ENCODE measurements at regions not wholly inside any gene's neighbourhood (a gene's known extent, or its start where the extent isn't known, plus 50 kb on each side); places are given as distances from the start of the nearest gene placed in this dataset.
"Not testable (repeated sequence)": the region's sequence is repeated elsewhere in the genome, so short reads cannot be mapped to it uniquely, and the experiment has no call there.

DNA sequence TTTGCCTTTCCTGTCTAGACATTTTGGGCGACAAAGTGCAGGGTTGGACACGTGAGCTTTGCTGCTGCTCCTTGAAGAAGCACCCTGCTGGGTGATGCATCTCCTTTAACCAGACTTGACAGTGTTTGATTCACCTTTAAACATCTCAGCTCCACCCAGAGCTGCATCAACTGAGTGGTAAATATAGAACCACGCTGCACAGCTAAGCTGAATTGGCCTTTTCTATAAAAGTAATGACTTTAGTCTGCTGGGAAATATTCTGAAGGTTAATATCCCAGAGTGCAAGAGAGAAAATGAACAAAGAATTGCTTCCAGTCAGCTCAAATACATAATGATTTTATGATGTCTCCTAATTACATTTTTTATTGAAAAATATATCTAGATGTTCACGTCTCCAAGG is 264.3 kb upstream of the ADCY2 start:
- H3K4me2 ChIP-seq (ENCODE audit: insufficient read depth, low read length): no peak overlapping the region
- H2AFZ ChIP-seq (ENCODE audit: low read length): no peak overlapping the region
- DNase-seq (ENCODE audit: insufficient read length, low spot score, missing footprints): no peak
- TF ChIP-seq, protein P1, sequence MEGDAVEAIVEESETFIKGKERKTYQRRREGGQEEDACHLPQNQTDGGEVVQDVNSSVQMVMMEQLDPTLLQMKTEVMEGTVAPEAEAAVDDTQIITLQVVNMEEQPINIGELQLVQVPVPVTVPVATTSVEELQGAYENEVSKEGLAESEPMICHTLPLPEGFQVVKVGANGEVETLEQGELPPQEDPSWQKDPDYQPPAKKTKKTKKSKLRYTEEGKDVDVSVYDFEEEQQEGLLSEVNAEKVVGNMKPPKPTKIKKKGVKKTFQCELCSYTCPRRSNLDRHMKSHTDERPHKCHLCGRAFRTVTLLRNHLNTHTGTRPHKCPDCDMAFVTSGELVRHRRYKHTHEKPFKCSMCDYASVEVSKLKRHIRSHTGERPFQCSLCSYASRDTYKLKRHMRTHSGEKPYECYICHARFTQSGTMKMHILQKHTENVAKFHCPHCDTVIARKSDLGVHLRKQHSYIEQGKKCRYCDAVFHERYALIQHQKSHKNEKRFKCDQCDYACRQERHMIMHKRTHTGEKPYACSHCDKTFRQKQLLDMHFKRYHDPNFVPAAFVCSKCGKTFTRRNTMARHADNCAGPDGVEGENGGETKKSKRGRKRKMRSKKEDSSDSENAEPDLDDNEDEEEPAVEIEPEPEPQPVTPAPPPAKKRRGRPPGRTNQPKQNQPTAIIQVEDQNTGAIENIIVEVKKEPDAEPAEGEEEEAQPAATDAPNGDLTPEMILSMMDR (IDR thresholded peaks at IDR 0.05; ENCODE audit: extremely low read depth, low read depth, low read length): no peak
- no peak overlapping the region for H3K4me3 ChIP-seq (ENCODE audit: insufficient read depth, low read length)
- no peak overlapping the region for H3K27ac ChIP-seq (ENCODE audit: low read depth, low read length)
- no peaks in the 10 kb centered on the region for H3K27me3 ChIP-seq (ENCODE audit: insufficient read depth, low read length)
- no peaks in the 10 kb centered on the region for H3K9me3 ChIP-seq (ENCODE audit: low read depth, low read length)
- H3K79me2 ChIP-seq (ENCODE audit: insufficient read depth, low read length): no peaks in the 10 kb centered on the region
- no peaks in the 10 kb centered on the region for H3K36me3 ChIP-seq (ENCODE audit: insufficient read depth, low read length)
- no peaks in the 10 kb centered on the region for H4K20me1 ChIP-seq (ENCODE audit: insufficient read depth, low read length)
- H3K4me1 ChIP-seq (ENCODE audit: insufficient read depth, low read length): no peaks in the 10 kb centered on the region

DNA sequence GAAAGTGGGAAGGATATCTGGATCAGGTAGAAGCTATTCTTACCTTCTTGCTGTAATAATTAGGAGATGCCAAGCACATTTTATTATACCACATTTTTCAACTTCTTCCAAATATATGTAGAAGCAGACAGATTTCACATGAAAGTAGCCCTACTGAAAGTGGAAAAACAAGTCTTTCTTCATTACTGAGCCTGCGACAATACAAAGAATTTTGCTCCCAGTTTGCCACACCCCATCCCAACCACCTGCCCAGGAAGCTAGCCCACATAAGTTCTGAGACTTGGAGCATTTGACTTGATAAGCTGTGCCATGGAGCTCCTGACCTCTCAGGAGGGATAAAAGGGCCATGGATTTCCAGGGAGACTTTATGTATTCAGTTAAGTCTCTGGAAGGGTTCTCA is 249.1 kb upstream of the ADCY2 start:
- Histone ChIP-seq H3K4me1 (ENCODE audit: insufficient read depth, low read length) (no peaks in the 10 kb centered on the region), H3K9me3 (ENCODE audit: low read depth, low read length) (peaks cover 3% of the 10 kb centered on the region), H3K36me3 (ENCODE audit: insufficient read depth, low read length) (no peaks in the 10 kb centered on the region), H3K27me3 (ENCODE audit: insufficient read depth, low read length) (no peaks in the 10 kb centered on the region), H3K79me2 (ENCODE audit: insufficient read depth, low read length) (no peaks in the 10 kb centered on the region), H2AFZ (ENCODE audit: low read length) (no peak overlapping the region), H4K20me1 (ENCODE audit: insufficient read depth, low read length) (no peaks in the 10 kb centered on the region), H3K4me3 (ENCODE audit: insufficient read depth, low read length) (no peak overlapping the region), H3K4me2 (ENCODE audit: insufficient read depth, low read length) (no peak overlapping the region), H3K27ac (ENCODE audit: low read depth, low read length) (no peak overlapping the region)
- no peak for DNase-seq (ENCODE audit: insufficient read length, low spot score, missing footprints)
- TF ChIP-seq, protein P1 (IDR thresholded peaks at IDR 0.05; ENCODE audit: extremely low read depth, low read depth, low read length): no peak

DNA sequence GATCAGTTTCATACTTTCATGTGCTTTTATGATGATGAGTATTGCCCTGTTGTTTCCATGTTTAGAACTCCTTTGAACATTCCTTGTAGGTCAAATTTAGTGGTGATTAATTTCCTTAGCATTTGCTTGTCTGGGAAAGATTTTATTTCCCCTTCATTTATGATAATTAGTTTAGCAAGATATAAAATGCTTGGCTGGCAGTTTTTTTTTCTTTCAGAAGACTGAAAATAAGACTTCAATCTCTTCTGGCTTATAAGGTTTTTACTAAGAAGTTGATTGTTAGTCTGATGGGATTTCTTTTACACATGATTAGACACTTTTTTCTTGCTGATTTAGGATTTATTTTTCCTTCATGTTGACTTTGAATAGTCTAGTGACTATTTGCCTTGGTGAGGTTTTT is 238.9 kb upstream of the ADCY2 start:
- H3K27ac ChIP-seq (ENCODE audit: low read depth, low read length): no peak overlapping the region
- H3K79me2 ChIP-seq (ENCODE audit: insufficient read depth, low read length): no peaks in the 10 kb centered on the region

DNA sequence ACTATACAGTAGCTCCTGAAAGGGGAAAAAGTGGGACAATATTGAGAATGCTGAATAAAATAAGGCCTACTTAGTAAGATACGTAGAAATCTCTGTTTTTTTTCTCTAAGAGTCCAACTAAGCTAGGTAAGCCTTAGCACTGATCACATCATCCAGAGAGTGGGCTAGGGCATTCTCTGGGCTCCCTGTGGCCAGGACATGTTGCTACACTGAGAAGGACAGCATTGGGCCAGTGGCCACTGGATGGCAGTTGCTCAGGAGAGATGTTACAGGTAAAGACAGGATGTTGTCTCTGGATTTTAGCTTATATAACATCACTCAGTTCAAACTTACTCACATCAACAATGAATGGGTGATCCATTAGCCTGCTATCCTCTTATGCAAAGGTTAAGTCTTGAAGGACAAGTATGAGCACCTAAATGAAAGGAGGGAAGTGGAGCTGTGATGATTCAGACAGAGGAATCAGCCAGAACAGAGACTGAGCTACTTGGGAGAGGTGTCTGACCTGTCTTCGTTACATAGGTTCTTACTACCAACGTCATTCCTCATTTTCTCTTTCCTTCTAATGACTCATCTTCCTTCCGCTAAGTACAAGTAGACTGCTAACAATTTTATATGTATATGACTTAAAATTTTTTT is 226.6 kb upstream of the ADCY2 start:
- peaks cover 4% of the 10 kb centered on the region for H3K9me3 ChIP-seq (ENCODE audit: low read depth, low read length)
- no peaks in the 10 kb centered on the region for H3K36me3 ChIP-seq (ENCODE audit: insufficient read depth, low read length)
- TF ChIP-seq, protein P1 (IDR thresholded peaks at IDR 0.05; ENCODE audit: extremely low read depth, low read depth, low read length): no peak
- no peak overlapping the region for H2AFZ ChIP-seq (ENCODE audit: low read length)
- no peak for DNase-seq (ENCODE audit: insufficient read length, low spot score, missing footprints)
- no peak overlapping the region for H3K4me3 ChIP-seq (ENCODE audit: insufficient read depth, low read length)
- no peaks in the 10 kb centered on the region for H3K4me1 ChIP-seq (ENCODE audit: insufficient read depth, low read length)
- H3K79me2 ChIP-seq (ENCODE audit: insufficient read depth, low read length): no peaks in the 10 kb centered on the region
- no peaks in the 10 kb centered on the region for H3K27me3 ChIP-seq (ENCODE audit: insufficient read depth, low read length)
- H4K20me1 ChIP-seq (ENCODE audit: insufficient read depth, low read length): no peaks in the 10 kb centered on the region
- H3K4me2 ChIP-seq (ENCODE audit: insufficient read depth, low read length): no peak overlapping the region
- no peak overlapping the region for H3K27ac ChIP-seq (ENCODE audit: low read depth, low read length)

More for the DNA sequence above, 238.9 kb upstream of the ADCY2 start:
- Histone ChIP-seq H3K36me3 (ENCODE audit: insufficient read depth, low read length) (no peaks in the 10 kb centered on the region), H4K20me1 (ENCODE audit: insufficient read depth, low read length) (no peaks in the 10 kb centered on the region), H2AFZ (ENCODE audit: low read length) (no peak overlapping the region), H3K27me3 (ENCODE audit: insufficient read depth, low read length) (no peaks in the 10 kb centered on the region), H3K4me1 (ENCODE audit: insufficient read depth, low read length) (no peaks in the 10 kb centered on the region), H3K4me3 (ENCODE audit: insufficient read depth, low read length) (no peak overlapping the region), H3K9me3 (ENCODE audit: low read depth, low read length) (no peaks in the 10 kb centered on the region), H3K4me2 (ENCODE audit: insufficient read depth, low read length) (no peak overlapping the region)
- TF ChIP-seq, protein P1 (IDR thresholded peaks at IDR 0.05; ENCODE audit: extremely low read depth, low read depth, low read length): no peak
- no peak for DNase-seq (ENCODE audit: insufficient read length, low spot score, missing footprints)

DNA sequence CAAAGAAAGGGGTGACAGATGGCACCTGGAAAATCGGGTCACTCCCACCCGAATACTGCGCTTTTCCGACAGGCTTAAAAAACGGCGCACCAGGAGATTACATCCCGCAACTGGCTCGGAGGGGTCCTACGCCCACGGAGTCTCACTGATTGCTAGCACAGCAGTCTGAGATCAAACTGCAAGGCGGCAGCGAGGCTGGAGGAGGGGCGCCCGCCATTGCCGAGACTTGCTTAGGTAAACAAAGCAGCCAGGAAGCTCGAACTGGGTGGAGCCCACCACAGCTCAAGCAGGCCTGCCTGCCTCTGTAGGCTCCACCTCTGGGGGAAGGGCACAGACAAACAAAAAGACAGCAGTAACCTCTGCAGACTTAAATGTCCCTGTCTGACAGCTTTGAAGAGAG is 225.2 kb upstream of the ADCY2 start:
- H4K20me1 ChIP-seq (ENCODE audit: insufficient read depth, low read length); DNase-seq (ENCODE audit: insufficient read length, low spot score, missing footprints); H2AFZ ChIP-seq (ENCODE audit: low read length); H3K4me3 ChIP-seq (ENCODE audit: insufficient read depth, low read length); H3K36me3 ChIP-seq (ENCODE audit: insufficient read depth, low read length); H3K9me3 ChIP-seq (ENCODE audit: low read depth, low read length); H3K79me2 ChIP-seq (ENCODE audit: insufficient read depth, low read length); H3K4me1 ChIP-seq (ENCODE audit: insufficient read depth, low read length); H3K27ac ChIP-seq (ENCODE audit: low read depth, low read length); H3K27me3 ChIP-seq (ENCODE audit: insufficient read depth, low read length); H3K4me2 ChIP-seq (ENCODE audit: insufficient read depth, low read length): not testable (repeated sequence)
